ENCODE measurements at regions not wholly inside any gene's neighbourhood (a gene's known extent, or its start where the extent isn't known, plus 50 kb on each side); places are given as distances from the start of the nearest gene placed in this dataset.
"Not testable (repeated sequence)": the region's sequence is repeated elsewhere in the genome, so short reads cannot be mapped to it uniquely, and the experiment has no call there.

DNA sequence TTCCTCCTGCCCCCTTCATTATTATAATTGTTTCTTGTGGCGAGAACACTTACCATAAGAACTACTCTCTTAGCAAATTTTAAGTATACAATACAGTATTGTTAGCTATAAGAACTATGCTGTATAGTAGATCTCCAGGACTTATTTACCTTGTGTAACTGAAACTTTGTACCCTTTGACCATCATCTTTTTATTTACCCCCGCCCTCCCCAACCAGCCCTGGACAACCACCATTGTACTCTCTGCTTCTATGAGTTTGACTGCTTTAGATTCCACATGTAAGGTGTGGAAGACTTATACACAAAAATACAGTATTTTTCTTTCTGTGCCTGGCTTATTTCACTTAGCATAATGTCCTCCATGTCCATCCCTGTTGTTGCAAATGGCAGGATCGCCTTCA is 161.1 kb downstream of the PHF8 start:
- no peak for DNase-seq

DNA sequence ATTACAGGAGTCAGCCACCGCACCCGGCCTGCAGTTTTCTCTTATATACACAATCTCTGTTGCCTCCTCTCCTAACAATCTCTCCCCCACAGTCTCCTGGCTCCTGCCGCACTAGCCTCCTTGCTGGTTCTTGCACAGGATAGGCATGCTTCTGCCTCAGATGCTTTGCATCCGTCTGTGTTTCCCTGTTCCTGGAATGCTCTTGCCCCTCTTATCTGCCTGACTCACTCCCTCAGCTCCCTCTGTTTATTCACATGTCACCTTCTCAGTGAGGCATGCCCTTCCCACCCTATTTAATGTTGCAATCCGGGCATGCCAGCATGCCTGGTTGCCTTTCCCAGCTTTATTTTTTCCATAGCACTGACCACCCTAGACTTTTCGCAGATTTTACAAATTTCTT is 161.9 kb downstream of the PHF8 start:
- no peak for DNase-seq

DNA sequence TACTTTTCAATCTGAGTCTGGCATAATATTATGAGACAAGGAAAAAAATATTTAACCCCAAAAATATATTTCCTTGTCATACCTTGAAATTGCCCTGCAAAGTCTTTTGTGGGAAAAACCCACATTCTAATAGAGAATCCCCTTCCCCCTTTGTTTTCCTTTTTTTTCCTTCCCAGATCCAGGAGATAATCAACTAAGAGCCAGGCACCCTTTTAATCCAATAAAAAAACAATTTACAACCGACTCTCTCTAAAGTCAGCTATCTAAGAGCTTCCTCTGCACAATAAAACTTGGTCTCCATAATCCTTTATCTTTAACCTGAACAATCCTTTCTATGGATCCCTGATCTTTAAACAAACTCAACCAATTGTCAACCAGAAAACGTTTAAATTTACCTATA is 163.5 kb downstream of the PHF8 start:
- not testable (repeated sequence) for DNase-seq

DNA sequence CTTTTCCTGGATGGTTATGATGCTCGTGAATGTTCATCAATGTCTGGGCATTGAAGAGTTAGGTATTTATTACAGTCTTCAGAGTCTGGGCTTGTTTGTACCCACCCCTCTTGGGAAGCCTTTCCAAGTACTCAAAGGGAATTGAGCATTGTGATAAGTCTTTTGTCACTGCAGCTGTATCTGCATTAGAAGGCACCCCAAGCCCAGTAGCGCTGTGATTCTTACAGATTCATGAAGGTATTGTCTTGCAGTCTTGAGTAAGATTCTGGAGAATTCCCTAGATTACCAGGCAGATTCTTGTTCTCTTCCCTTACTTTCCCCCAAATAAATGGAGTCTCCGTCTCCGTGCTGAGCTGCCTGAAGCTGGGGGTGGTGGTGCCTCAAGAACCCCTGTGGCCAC is 173.4 kb upstream of the HUWE1 start:
- no peak for DNase-seq

DNA sequence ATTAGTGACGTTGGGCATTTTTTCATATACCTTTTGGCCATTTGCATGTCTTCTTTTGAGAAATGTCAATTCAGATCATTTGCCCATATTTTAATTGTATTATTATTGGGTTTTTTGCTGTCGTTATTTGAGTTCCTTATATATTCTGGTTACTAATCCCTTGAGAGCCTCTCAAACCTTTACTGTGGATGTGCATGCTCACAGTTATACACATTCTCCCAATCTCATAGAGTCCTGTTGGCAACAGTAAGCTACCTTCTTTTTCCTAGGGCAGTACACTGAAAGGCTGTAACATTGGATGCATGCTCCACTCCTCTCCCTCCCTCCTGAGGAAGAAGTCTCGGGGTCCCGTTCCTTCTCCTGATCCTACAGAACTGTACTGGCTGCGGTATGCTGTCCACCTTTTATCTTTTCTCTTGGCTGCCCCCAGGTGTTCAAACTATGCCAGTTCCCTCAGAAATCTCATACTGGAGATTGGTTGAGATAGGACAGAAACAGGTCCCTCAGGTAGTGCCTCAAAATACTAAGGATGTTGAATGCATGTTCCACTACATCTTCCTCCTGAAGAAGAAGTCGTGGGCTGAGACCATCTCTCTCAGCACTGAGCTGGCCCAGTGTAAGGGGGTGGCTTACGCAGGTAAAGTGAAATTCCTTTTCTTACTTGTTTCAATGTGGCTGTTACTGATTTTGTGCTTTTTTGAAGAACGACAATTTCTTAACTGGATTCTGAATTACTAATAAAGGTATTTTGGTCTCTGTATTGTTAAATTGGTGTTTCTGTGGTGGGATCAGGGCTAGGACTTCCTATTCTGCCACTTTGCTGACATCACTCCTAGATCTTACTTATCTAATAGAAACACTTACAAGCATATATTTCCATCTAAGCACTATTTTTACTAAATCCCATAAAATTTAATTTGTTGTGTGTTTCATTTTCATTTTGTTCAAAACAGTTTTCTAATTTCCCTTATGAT is 145.4 kb upstream of the HUWE1 start:
- peak; percentile 16 for DNase-seq

DNA sequence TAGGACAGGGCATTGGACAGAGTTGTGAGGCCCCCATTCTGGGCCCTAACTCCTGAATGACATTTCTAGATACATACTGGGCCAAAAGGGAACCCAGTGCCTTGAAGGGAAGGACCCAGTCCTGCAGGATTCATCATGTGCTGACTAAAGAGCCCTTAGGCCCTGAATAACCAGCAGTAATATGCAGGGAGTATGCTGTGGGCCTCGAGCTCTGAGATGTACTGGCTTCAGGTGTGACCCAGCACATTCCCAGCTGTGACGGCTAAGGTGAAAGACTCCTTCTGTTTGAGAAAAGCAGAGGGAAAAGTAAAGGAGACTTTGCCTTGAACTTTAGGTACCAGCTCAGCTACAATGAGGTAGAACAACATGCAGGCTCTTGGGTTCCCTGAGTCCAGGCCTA is 138.2 kb upstream of the HUWE1 start:
- DNase-seq = no peak

DNA sequence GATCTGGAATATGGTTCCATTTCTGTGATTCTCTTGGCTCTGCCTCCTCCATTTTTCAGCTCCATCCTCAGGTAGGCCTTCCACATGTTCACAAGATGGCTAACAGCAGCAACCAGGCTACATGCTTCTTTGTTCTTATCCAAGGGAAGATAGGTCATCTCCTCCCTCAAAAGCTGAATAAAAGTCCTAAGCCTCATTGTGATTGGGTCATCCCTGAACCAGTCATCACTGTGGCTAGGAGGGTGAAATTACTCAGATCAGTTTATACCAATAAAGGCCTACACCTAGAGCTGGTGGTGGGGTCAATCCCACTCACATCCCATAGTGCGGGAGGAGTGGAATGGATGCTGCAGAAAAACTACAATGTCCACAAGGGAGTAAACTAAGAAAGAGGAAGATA is 131.6 kb upstream of the HUWE1 start:
- not testable (repeated sequence) for DNase-seq

DNA sequence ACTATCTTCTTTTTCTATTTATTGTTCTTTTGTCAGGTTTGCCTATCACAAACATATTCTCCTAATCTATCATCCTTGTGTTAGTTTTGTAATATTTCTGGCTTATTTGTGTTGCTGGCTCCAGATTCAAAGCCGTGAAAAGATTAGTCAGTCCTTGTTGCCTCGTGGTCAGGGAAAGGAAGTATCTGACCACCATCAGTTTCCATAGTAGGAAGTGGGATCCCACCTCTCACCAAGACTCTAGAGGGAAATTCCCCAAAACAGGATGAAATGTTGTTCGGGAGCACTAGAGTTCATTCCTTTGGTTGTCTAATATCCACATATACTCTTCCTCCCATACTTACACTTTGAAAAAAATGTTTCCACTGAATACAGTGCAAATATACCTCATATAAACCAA is 131.0 kb upstream of the HUWE1 start:
- DNase-seq = no peak

DNA sequence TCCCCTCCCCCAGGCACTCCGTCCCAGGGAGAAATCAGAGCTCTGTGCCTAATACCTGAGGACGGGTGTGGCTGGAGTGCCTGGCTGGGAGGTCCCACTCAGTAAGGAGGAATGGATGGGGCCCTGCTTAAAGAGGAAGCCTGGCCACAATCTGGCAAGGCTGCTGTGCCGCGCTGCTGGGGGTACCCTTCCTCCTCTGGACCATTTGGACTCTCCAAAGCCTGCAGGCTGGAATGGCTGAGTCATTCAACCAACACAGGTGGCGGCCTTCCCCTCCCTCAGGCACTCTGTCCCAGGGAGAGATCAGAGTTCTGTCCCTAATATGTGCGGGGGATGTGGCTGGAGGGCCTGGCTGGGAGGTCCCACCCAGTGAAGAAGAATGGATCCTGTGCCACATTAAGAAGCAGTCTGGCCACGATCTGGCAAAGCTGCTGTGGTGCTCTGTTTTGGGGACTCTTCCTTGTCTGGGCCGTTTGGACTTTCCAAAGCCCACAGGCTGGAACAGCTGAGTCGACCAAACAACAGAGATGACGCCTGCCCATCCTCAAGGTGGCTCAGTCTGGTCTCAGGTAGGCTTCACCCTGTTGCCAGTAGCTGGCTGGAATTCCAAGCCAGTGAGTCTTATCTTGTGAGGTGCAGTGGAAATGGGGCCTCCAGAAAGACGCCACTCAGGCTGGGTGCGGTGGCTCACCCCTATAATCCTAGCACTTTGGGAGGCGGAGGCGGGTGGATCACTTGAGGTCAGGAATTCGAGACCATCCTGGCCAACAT is 127.3 kb upstream of the HUWE1 start:
- DNase-seq = no peak

DNA sequence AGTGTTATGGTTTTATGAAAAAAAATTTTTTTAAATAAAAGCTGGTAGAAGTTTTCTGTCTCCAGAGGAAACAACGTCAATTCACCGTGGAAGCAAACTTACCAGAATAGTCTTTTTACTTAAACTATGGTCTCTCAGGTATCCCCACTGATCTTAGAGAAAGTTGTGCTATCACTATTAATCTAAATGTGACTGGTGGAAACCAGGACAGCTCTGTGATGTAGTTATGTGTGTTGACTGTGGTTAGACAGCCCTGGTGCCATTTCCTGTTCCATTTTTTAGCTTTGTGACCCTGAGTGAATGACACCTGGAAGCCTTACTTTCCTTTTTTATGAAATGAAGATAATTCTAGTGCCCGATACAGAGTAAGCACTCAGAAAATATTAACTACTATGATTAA is 111.8 kb upstream of the HUWE1 start:
- no peak for DNase-seq

DNA sequence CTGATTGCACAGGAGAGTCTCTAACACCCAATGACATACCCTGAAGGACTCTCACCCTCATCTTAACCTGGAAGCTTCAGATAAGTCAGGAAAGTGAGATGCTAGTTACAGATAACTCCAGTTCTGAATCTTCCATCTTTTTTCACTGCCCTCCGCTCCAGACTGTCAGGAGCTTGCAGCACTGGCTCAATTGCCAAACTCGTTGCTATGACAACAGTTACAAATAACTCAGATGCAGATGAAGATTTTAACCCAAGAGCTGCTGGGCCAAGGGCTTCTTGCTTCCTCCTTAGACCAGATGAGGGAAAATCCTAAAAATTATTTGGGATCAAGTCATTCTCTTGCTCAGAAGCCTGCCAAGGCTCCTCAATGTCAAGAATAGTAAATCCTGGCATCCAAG is 109.1 kb upstream of the HUWE1 start:
- no peak for DNase-seq

DNA sequence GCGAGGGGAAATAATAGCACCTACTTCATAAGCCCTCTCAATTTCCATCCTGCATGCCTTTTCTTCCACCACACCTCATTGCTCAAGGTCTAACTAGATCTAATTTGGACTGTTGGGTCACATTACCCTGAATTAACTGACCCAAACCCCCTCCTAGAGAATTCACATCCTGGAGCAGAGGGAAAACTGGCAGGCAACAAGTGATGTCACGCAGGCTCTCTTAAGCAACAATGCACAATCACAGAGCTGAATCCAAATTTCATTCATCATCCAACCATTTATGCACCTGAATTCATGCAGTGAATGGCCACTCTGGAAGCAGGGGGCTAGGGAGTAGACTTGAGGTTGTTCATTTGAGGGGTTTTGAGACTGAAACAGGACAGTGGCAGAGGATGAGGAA is 107.7 kb upstream of the HUWE1 start:
- no peak for DNase-seq

DNA sequence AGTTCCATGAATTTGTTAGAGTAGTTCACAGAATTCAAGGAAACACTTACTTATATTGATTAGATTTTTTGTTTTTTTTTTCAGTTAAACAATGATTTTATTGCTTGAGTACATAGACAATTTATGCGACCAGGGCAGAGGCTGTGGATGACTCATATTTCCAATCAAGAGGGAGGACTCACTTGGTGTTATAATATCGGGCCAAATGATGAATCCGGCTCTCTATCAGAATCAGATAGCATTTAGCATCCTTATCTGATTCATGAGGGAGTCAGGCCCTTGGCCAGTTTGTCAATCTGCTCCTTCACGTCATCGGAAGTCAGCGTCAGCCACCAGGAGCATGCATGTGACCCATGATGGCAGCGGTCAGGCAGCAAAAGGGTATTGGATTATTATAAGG is 82.3 kb upstream of the HUWE1 start:
- no peak for DNase-seq

DNA sequence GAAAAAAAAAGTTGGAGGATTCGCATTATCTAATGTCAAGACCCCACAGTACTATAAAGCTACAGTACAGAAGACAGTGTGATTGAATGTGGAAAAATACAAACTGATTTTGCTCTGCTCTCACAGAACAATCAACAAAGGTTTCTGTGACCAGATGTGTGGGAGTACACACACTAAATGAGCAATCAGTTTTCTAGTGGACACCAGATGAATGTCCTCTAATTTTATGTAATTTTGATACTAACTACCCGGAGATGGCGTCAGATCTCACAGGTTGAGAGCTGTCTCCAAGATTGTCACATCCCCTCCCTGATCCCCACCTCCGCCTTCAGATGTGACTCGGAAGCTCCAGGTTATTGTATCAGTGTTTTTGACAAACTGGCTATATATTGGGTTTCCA is 81.9 kb upstream of the HUWE1 start:
- no peak for DNase-seq

DNA sequence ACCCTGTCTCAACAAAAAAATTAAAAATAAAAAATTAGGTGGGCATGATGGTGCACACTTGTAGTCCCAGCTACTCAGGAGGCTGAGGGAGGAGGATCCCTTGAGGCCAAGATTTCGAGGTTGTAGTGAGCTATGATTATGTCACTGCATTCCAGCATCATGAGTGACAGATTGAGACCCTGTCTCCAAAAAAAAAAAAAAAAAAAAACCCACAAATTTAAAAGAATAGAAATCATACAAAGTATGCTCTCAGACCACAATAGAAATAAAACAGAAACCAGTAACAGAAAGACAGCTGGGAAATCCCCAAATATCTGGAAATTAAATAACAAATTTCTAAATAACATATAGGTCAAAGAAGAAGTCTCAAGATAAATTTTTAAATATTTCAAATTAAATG is 81.0 kb upstream of the HUWE1 start:
- DNase-seq = no peak

DNA sequence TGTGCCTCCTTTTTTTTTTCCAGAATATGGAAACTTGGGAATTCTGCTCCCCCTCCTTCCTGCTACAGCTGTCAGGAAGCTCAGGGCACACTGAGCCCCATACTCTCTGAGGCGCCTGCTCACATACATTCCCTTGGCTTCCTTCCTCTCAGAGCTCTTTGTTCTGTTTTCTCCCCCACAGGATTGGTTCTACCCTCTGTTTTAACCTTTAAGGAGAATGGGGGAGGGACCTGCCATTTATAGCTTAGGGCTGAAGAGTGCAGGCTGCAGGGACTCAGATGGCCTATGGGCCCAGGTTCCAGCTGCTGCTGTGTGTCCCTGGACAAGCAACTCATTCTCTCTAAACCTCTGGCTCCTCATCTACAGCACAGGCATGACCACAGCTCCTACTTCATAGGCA is 70.7 kb upstream of the HUWE1 start:
- DNase-seq = not testable (repeated sequence)

DNA sequence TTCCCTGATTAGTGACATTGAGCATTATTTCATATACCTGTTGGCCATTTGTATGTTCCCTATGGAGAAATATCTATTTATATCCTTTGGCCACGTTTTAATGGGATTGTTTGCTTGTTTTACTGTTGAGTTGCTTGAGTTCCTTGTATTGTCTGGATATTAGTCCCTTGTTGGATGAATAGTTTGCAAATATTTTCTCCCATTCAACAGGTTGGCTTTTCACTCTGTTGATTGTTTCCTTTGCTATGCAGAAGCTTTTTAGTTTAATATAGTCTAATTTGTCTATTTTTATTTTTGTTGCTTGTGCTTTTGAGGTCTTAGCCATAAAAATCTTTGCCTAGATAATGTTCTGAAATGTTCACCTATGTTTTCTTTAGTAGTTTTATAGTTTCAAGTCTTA is 60.2 kb upstream of the HUWE1 start:
- DNase-seq = no peak

DNA sequence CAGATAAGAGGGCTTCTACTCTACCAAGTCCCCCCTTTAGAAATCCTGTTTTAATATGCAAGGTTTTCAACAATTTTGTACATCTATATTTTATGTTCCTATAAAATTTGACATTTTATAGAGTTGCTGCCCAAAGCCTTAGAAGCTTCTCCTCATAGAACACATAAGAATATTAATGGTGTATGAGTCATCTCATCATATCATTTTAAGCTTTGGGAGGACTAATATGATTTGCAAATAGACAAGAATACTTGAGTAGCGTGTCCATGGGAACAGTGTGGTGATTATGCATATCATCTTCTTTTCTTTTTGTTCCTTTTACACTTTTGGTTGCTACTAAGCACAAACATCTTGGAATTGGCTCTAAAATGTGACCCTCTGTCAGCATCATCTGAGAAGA is 56.7 kb upstream of the HUWE1 start:
- DNase-seq = no peak

DNA sequence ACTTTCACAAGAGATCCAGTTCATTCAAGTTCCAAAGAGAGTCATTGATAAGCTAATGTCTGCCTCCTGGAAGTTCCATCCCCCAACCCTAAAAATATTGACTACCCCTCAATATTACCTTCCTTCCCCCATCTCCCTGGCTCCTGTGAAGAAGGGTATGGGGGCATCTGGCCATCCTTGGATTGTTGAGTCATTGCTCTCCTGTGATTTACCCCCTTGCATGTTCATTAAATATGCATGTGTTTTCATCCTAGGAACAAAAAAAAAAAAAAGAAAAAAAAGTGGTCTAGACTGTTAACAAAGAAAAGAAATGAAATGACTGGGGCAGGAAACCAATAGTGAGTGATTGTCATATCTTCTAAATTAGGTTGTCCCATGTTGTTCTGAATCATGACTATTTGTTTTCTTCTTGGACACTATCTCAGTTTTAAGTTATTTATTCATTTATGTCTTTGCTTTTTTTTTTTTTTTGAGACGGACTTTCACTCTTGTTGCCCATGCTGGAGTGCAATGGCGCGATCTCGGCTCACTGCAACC is 51.9 kb upstream of the HUWE1 start:
- DNase-seq = no peak

All from NCI-H1105 (cell line).